Middle frontal gyrus (tissue), 1 donor: ENCODE measurements at regions not wholly inside any gene's neighbourhood (a gene's known extent, or its start where the extent isn't known, plus 50 kb on each side); places are given as distances from the start of the nearest gene placed in this dataset.

Experiments used
- DNase-seq: peaks from one replicate; pipeline ENCODE4 v3.0.0-alpha.2; 2015; ENCODE audit warnings: low spot score; ENCODE audit errors: extremely low spot score

GRCh38 chr3:11089931-11090330 is 64.4 kb upstream of the HRH1 start:
- no peak for DNase-seq

GRCh38 chr3:11090551-11090950 is 63.7 kb upstream of the HRH1 start:
- no peak for DNase-seq

- DNase-seq, result no peak
Measured at GRCh38 chr3:11091088-11091590, 63.2 kb upstream of the HRH1 start.

- no peak for DNase-seq
Measured at GRCh38 chr3:11091791-11092190, 62.5 kb upstream of the HRH1 start.

GRCh38 chr3:11093823-11094340 is 60.4 kb upstream of the HRH1 start:
- no peak for DNase-seq

GRCh38 chr3:11095932-11096265 is 58.4 kb upstream of the HRH1 start:
- DNase-seq, result no peak

GRCh38 chr3:11096266-11097139 is 57.8 kb upstream of the HRH1 start:
- peak; percentile 48 for DNase-seq

GRCh38 chr3:11099306-11099705 is 55.0 kb upstream of the HRH1 start:
- DNase-seq, result no peak
